BLaER1 treated with 17β-estradiol and CSF1 and Interleukin-3, amounts not matched to agents 10 nM and 100 nM (cell line): ENCODE measurements at regions not wholly inside any gene's neighbourhood (a gene's known extent, or its start where the extent isn't known, plus 50 kb on each side); places are given as distances from the start of the nearest gene placed in this dataset.

Experiments used
- H3K27ac ChIP-seq, 11 experiments: shearing (Covaris generic); formaldehyde crosslinking; 2 replicates each; pipeline ENCODE4 v1.8.1; 2022
- H3K27me3 ChIP-seq, 11 experiments: shearing (Covaris generic); formaldehyde crosslinking; 2 replicates each; pipeline ENCODE4 v1.8.1; 2022
- H3K36me3 ChIP-seq, 11 experiments: shearing (Covaris generic); formaldehyde crosslinking; 2 replicates each; pipeline ENCODE4 v1.8.1; 2022
- H3K4me1 ChIP-seq, 10 experiments: shearing (Covaris generic); formaldehyde crosslinking; 2 replicates each; pipeline ENCODE4 v1.8.1; 2022
- H3K4me2 ChIP-seq, 11 experiments: shearing (Covaris generic); formaldehyde crosslinking; 2 replicates each; pipeline ENCODE4 v1.8.1; 2022
- H3K4me3 ChIP-seq, 10 experiments: shearing (Covaris generic); formaldehyde crosslinking; 2 replicates each; pipeline ENCODE4 v1.8.1; 2022
- H3K9ac ChIP-seq, 11 experiments: shearing (Covaris generic); formaldehyde crosslinking; 2 replicates each; pipeline ENCODE4 v1.8.1; 2022
- H3K9me3 ChIP-seq, 11 experiments: shearing (Covaris generic); formaldehyde crosslinking; replicated peaks in 1 of 11; 2 replicates each; pipeline ENCODE4 v1.8.1; 2022
- H4K20me1 ChIP-seq, 11 experiments: shearing (Covaris generic); formaldehyde crosslinking; 2 replicates each; pipeline ENCODE4 v1.8.1; 2022
- Cebpa-rat ChIP-seq, 11 experiments: shearing (Covaris generic); IDR thresholded peaks; 2 replicates each; pipeline ENCODE4 v1.8.1; 2022

DNA sequence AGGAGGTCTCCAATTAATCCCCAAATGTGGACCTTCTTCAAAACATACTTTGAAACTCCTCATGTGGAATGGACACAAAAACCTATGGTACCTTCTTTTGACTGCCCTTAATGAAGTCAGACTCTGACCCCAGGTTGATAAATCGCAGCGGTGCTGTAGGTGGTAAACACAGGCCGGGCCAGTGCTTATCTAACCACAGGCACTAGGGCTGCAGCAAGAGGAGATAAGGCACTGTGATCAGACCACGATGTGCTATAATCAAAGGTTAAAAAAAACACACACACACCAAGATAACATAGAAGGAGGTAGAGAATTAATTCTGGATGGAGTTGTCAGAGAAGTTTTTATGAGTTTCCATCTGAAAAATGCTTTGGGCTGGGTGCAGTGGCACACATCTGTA lies 52.3 kb upstream of the SIPA1L2 start:
- Histone ChIP-seq H3K4me2 (no peak overlapping the region), H3K27me3 (no peaks in the 10 kb centered on the region), H3K4me3 (no peak overlapping the region), H3K9me3 (peaks cover 0 to 29% (median 17%) of the 10 kb centered on the region in 11 experiments; a peak in 17 of 22 replicates), H3K36me3 (no peaks in the 10 kb centered on the region), H3K27ac (no peak overlapping the region), H4K20me1 (no peaks in the 10 kb centered on the region), H3K9ac (no peak overlapping the region), H3K4me1 (peaks cover 0 to 5% (median 0%) of the 10 kb centered on the region in 10 experiments; a peak in 4 of 20 replicates)
- TF ChIP-seq Cebpa-rat (IDR thresholded peaks at IDR 0.05): no peak

GRCh38 chr1:232684371-232685105 lies 54.6 kb upstream of the SIPA1L2 start:
- Histone ChIP-seq H3K27me3 (no peaks in the 10 kb centered on the region), H3K4me1 (peaks cover 0 to 5% (median 0%) of the 10 kb centered on the region in 10 experiments; a peak in 1 of 20 replicates)

DNA sequence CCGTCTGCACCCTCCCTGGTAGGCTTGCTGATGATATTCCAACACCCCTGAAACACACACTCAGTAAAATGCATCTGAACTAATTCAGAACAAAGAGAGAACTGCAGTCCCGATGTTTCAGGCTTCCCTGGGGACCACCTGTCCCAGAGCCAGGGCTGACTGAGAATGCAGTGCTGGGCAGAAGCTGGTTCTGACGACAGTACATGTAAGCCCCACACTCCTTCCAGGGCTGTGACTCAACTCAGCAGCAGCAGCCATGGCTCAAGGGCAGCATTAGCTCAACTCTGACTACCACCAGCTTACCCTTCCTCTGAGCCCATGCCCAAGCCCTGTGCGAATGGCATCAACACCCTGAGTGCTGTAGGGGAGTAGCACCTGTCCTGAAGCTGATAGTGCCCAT lies 56.4 kb upstream of the SIPA1L2 start:
- Histone ChIP-seq H3K4me1 (peaks cover 0 to 5% (median 0%) of the 10 kb centered on the region in 10 experiments; a peak in 1 of 20 replicates), H3K9me3 (peaks cover 3 to 17% (median 9%) of the 10 kb centered on the region in 11 experiments; a peak in 12 of 22 replicates), H3K9ac (no peak overlapping the region), H3K4me3 (no peak overlapping the region), H3K27ac (no peak overlapping the region), H3K4me2 (peak overlapping the region in 1 of 11 experiments; percentile 3; a peak in 2 of 22 replicates), H4K20me1 (no peaks in the 10 kb centered on the region), H3K36me3 (no peaks in the 10 kb centered on the region), H3K27me3 (no peaks in the 10 kb centered on the region)
- TF ChIP-seq Cebpa-rat (IDR thresholded peaks at IDR 0.05): no peak

More at GRCh38 chr1:232684371-232685105, 54.6 kb upstream of the SIPA1L2 start:
- no peak for TF ChIP-seq Cebpa-rat (IDR thresholded peaks at IDR 0.05)
- no peak overlapping the region for H3K27ac ChIP-seq
- no peak overlapping the region for H3K4me2 ChIP-seq
- no peak overlapping the region for H3K4me3 ChIP-seq
- no peaks in the 10 kb centered on the region for H4K20me1 ChIP-seq
- H3K36me3 ChIP-seq: no peaks in the 10 kb centered on the region
- peaks cover 13 to 24% (median 20%) of the 10 kb centered on the region in 11 experiments; a peak in 19 of 22 replicates for H3K9me3 ChIP-seq
- no peak overlapping the region for H3K9ac ChIP-seq

GRCh38 chr1:232687304-232687703 lies 57.4 kb upstream of the SIPA1L2 start:
- no peaks in the 10 kb centered on the region for H4K20me1 ChIP-seq
- no peaks in the 10 kb centered on the region for H3K27me3 ChIP-seq
- H3K27ac ChIP-seq: no peak overlapping the region
- no peak overlapping the region for H3K4me2 ChIP-seq
- no peak overlapping the region for H3K9ac ChIP-seq
- H3K4me1 ChIP-seq: peaks cover 0 to 5% (median 0%) of the 10 kb centered on the region in 10 experiments; a peak in 1 of 20 replicates
- no peak overlapping the region for H3K4me3 ChIP-seq
- TF ChIP-seq Cebpa-rat (IDR thresholded peaks at IDR 0.05): no peak
- H3K9me3 ChIP-seq: peaks cover 0 to 17% (median 8%) of the 10 kb centered on the region in 11 experiments; a peak in 11 of 22 replicates
- no peaks in the 10 kb centered on the region for H3K36me3 ChIP-seq

DNA sequence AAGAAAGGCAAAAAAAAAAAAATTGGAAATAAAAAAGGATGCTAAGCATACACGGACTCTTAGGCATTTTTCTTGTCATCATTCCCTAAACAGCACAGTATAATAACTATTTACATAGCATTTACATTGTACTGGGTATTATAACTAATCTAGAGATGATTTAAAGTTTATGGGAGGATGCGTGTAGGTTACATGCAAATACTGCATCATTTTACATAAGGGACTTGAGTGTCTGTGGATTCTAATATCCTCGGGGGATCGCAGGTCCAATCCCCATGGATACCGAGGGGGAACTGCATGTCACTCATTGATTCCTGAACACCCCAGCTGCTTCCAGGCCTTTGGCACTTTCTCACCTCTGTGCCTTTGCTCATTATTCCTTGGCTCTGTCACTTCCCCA lies 57.8 kb upstream of the SIPA1L2 start:
- Histone ChIP-seq H3K4me1 (peaks cover 0 to 5% (median 0%) of the 10 kb centered on the region in 10 experiments; a peak in 1 of 20 replicates), H3K9ac (no peak overlapping the region), H3K9me3 (peaks cover 0 to 17% (median 8%) of the 10 kb centered on the region in 11 experiments; a peak in 11 of 22 replicates), H3K36me3 (no peaks in the 10 kb centered on the region), H3K4me2 (no peak overlapping the region), H3K27me3 (no peaks in the 10 kb centered on the region), H3K27ac (no peak overlapping the region), H3K4me3 (no peak overlapping the region), H4K20me1 (no peaks in the 10 kb centered on the region)
- TF ChIP-seq Cebpa-rat (IDR thresholded peaks at IDR 0.05): no peak

GRCh38 chr1:232688398-232688797 lies 58.5 kb upstream of the SIPA1L2 start:
- peaks cover 0 to 3% (median 0%) of the 10 kb centered on the region in 10 experiments; a peak in 1 of 20 replicates for H3K4me1 ChIP-seq
- H3K27ac ChIP-seq: no peak overlapping the region
- no peaks in the 10 kb centered on the region for H4K20me1 ChIP-seq
- H3K4me3 ChIP-seq: no peak overlapping the region
- no peak for TF ChIP-seq Cebpa-rat (IDR thresholded peaks at IDR 0.05)
- H3K9ac ChIP-seq: no peak overlapping the region
- H3K4me2 ChIP-seq: no peak overlapping the region
- H3K9me3 ChIP-seq: peaks cover 0 to 17% (median 8%) of the 10 kb centered on the region in 11 experiments; a peak in 11 of 22 replicates
- no peaks in the 10 kb centered on the region for H3K36me3 ChIP-seq
- no peaks in the 10 kb centered on the region for H3K27me3 ChIP-seq

GRCh38 chr1:232689711-232690110 lies 59.8 kb upstream of the SIPA1L2 start:
- Histone ChIP-seq H3K27me3 (no peaks in the 10 kb centered on the region), H3K4me2 (no peak overlapping the region), H3K4me1 (no peaks in the 10 kb centered on the region), H3K4me3 (no peak overlapping the region), H3K36me3 (no peaks in the 10 kb centered on the region), H3K9ac (no peak overlapping the region), H3K27ac (no peak overlapping the region), H3K9me3 (peaks cover 0 to 17% (median 8%) of the 10 kb centered on the region in 11 experiments; a peak in 11 of 22 replicates), H4K20me1 (no peaks in the 10 kb centered on the region)
- TF ChIP-seq Cebpa-rat (IDR thresholded peaks at IDR 0.05): no peak

DNA sequence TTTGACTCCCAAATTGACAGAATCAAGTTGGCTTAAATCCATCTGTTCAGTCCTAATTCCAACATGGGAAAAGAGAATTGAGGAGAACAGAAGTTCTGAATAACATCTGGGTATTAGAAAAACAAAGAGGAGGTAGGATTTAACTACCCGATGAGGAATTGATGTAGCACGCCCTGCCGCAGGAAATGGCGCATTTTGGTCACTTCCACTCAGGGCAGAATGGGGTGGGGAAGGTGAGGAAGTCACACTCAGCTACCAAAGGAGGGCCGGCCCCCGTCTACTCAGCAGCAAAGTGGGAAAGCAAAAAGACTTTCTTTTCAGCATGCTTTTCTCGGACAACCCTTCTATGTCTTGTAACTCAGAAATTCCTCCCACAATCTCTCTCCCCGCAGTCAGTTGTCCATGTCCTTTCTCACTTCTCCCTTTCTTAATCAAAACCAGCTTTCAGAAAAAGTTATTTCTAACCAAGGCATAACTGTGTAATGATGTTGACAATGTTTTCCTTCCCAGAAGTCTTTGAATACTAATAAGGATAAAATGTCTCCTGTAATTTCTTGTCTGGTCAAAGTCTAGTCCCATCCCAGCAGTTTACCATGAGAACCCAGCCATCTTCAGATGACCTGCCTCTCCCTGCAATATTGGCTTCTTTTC lies 60.5 kb upstream of the SIPA1L2 start:
- Histone ChIP-seq H3K4me1 (no peaks in the 10 kb centered on the region), H3K9ac (no peak overlapping the region), H3K27ac (no peak overlapping the region), H3K36me3 (no peaks in the 10 kb centered on the region), H3K9me3 (peaks cover 0 to 17% (median 8%) of the 10 kb centered on the region in 11 experiments; a peak in 11 of 22 replicates), H3K4me3 (no peak overlapping the region), H3K27me3 (no peaks in the 10 kb centered on the region), H4K20me1 (no peaks in the 10 kb centered on the region), H3K4me2 (no peak overlapping the region)
- TF ChIP-seq Cebpa-rat (IDR thresholded peaks at IDR 0.05): no peak

- no peak overlapping the region for H3K4me2 ChIP-seq
- H3K36me3 ChIP-seq: no peaks in the 10 kb centered on the region; a peak in 1 of 22 replicates
- peaks cover 4 to 15% (median 10%) of the 10 kb centered on the region in 11 experiments; a peak in 15 of 22 replicates for H3K9me3 ChIP-seq
- H3K27me3 ChIP-seq: no peaks in the 10 kb centered on the region
- H3K9ac ChIP-seq: no peak overlapping the region
- H4K20me1 ChIP-seq: no peaks in the 10 kb centered on the region
- TF ChIP-seq Cebpa-rat (IDR thresholded peaks at IDR 0.05): no peak
- H3K4me3 ChIP-seq: no peak overlapping the region
- H3K4me1 ChIP-seq: no peaks in the 10 kb centered on the region
- H3K27ac ChIP-seq: no peak overlapping the region
These were observed 64.5 kb upstream of the SIPA1L2 start for GRCh38 chr1:232694475-232694874.
